Tibial nerve (tissue), 4 donors: ENCODE measurements at regions not wholly inside any gene's neighbourhood (a gene's known extent, or its start where the extent isn't known, plus 50 kb on each side); places are given as distances from the start of the nearest gene placed in this dataset.

ENCODE experiments used
- CTCF ChIP-seq, 5 experiments: fragments of 200-600 bp in 3 of 5; fragments of 450-650 bp in 2 of 5; sonication (generic) in 3 of 5; IDR thresholded peaks; one replicate each; pipeline ENCODE4 v1.5.1; 2016 to 2019; ENCODE audit warnings: antibody characterized with exemption in 5 of 5, mild to moderate bottlenecking in 3 of 5, moderate library complexity in 2 of 5
- EP300 ChIP-seq, 2 donors: sonication (generic); formaldehyde crosslinking; IDR thresholded peaks; one replicate each; pipeline ENCODE4 v1.6.1; 2017; ENCODE audit warnings: antibody characterized with exemption in 2 of 2, mild to moderate bottlenecking in 1 of 2
- POLR2A ChIP-seq, 2 donors: fragments of 450-650 bp; IDR thresholded peaks; one replicate each; pipeline ENCODE4 v1.6.1; 2017; ENCODE audit warnings: antibody characterized with exemption in 2 of 2, mild to moderate bottlenecking in 2 of 2, moderate library complexity in 2 of 2

DNA sequence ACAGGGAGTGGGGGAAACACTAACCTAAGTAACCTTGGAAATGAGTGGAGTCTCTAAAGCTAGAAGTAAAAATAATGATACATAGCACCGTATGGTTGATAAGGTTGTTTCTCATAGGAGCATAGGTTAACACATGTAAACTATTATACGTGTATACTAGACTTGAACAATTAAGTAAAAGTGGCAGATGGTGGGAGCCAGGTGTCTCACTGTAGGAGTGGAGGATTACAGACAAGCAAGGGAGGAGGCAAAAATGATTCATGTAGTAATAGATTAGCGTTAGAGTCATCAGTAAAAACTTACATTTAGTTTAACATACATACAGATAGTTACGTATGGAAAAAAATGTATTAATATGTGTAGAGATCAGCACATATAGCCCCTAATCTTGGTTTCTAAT lies 138.4 kb upstream of the DSCAM start:
- TF ChIP-seq CTCF (IDR thresholded peaks at IDR 0.05) (no peak), POLR2A (IDR thresholded peaks at IDR 0.05) (no peak), EP300 (IDR thresholded peaks at IDR 0.05) (no peak)
